Chondrocyte (in vitro differentiated cells): ENCODE measurements at regions not wholly inside any gene's neighbourhood (a gene's known extent, or its start where the extent isn't known, plus 50 kb on each side); places are given as distances from the start of the nearest gene placed in this dataset.

ENCODE experiments used
- DNase-seq: peaks from one replicate; pipeline ENCODE4 v3.0.0; 2021; ENCODE audit warnings: mixed read lengths, low spot score
- H3K27ac Mint-ChIP-seq: one replicate; pipeline ENCODE4 v1.8.0; 2021; ENCODE audit warnings: mild to moderate bottlenecking, moderate library complexity, mixed read lengths; ENCODE audit not compliant: unreplicated experiment
- H3K27me3 Mint-ChIP-seq: 2 replicates; pipeline ENCODE4 v1.8.0; 2021; ENCODE audit warnings: low read depth, mixed read lengths
- H3K36me3 Mint-ChIP-seq: 2 replicates; pipeline ENCODE4 v1.8.0; 2021; ENCODE audit warnings: low read depth, mixed read lengths
- H3K4me1 Mint-ChIP-seq: 2 replicates; pipeline ENCODE4 v1.8.0; 2021; ENCODE audit warnings: low read depth, mild to moderate bottlenecking, mixed read lengths
- H3K4me3 Mint-ChIP-seq: one replicate; pipeline ENCODE4 v1.8.0; 2021; ENCODE audit warnings: mild to moderate bottlenecking, moderate library complexity, mixed read lengths; ENCODE audit not compliant: unreplicated experiment
- H3K9me3 Mint-ChIP-seq: 2 replicates; pipeline ENCODE4 v1.8.0; 2021; ENCODE audit warnings: low read depth, mixed read lengths
- TF ChIP-seq, protein P1 (sequence below): fragments of 200-600 bp; sonication (generic); IDR thresholded peaks from 2 replicates; pipeline ENCODE4 v1.5.0; 2021; ENCODE audit warnings: antibody characterized with exemption, mild to moderate bottlenecking, moderate library complexity

DNA sequence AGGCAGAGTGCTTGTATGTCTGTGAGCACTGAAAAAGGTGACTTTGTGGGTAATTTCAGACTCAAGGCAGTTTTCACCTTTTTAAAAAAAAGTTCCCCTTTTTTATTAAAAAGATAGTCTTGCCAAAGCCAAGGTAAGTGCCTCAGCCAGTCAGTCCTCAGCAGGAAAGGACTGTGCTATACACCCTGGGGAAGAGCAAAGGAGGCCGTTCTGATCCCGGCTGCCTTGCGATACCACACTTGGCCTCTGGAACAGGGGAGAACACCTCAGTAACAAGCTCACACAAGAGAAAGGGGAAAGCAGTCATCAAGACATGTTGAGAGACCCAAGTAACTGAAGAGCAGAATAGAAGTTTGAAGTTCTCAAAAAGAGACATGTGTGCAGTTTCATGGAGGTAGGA is 541.7 kb downstream of the BCOR start:
- H3K27ac Mint-ChIP-seq: no peak overlapping the region

GRCh38 chrX:39559229-39559628 is 538.5 kb downstream of the BCOR start:
- Mint-ChIP-seq H3K4me1 (peaks cover 8% of the 10 kb centered on the region), H3K27me3 (peaks cover 2% of the 10 kb centered on the region), H3K36me3 (peaks cover 2% of the 10 kb centered on the region), H3K27ac (no peak overlapping the region), H3K9me3 (peaks cover 16% of the 10 kb centered on the region), H3K4me3 (no peak overlapping the region)
- TF ChIP-seq, protein P1, sequence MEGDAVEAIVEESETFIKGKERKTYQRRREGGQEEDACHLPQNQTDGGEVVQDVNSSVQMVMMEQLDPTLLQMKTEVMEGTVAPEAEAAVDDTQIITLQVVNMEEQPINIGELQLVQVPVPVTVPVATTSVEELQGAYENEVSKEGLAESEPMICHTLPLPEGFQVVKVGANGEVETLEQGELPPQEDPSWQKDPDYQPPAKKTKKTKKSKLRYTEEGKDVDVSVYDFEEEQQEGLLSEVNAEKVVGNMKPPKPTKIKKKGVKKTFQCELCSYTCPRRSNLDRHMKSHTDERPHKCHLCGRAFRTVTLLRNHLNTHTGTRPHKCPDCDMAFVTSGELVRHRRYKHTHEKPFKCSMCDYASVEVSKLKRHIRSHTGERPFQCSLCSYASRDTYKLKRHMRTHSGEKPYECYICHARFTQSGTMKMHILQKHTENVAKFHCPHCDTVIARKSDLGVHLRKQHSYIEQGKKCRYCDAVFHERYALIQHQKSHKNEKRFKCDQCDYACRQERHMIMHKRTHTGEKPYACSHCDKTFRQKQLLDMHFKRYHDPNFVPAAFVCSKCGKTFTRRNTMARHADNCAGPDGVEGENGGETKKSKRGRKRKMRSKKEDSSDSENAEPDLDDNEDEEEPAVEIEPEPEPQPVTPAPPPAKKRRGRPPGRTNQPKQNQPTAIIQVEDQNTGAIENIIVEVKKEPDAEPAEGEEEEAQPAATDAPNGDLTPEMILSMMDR: no peak
- DNase-seq: no peak

More for the DNA sequence above, 541.7 kb downstream of the BCOR start:
- TF ChIP-seq, protein P1: no peak
- Mint-ChIP-seq H3K4me1 (peaks cover 8% of the 10 kb centered on the region), H3K9me3 (peaks cover 14% of the 10 kb centered on the region), H3K4me3 (no peak overlapping the region), H3K36me3 (peaks cover 3% of the 10 kb centered on the region), H3K27me3 (peaks cover 2% of the 10 kb centered on the region)
- no peak for DNase-seq

DNA sequence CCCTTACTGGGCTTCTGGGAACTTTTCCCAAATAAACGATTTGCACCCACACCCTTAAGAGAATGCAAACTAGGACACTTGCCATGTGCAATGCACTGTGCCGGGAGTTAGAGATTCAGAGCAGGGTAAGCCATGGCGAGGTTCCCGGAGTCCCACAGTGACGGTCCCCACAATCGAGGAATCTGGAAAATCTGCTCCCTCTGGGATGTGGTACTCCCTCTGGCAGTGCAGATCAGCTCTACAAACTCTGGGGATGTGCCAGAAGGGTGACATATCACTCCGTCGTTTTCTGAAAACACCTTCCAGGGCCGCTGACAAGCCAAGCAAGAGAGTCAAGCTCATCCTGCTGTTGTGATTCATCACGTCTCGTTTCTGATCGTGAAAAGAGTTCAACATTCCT is 537.5 kb downstream of the BCOR start:
- Mint-ChIP-seq H3K27ac (no peak overlapping the region), H3K27me3 (peaks cover 2% of the 10 kb centered on the region), H3K36me3 (peaks cover 2% of the 10 kb centered on the region), H3K4me1 (peaks cover 8% of the 10 kb centered on the region), H3K4me3 (no peak overlapping the region), H3K9me3 (peaks cover 15% of the 10 kb centered on the region)
- no peak for DNase-seq
- TF ChIP-seq, protein P1: no peak

DNA sequence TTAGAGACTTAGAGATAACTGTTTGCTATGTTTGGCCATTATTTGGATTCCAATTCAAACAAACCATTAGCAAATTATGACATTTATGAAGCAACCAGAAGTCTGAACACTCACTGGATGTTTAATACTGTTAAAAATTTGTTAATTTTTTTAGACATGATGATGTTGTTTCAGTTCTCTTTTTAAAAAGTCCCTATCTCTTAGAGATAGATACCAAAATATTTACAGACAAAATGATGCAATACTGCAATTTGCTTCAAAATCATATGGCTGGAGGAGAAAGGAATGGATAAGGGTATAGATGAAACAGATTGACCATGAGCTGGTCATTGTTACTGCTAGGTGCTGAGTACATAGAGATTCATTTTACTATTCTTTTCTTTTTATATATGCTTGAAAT is 534.6 kb downstream of the BCOR start:
- Mint-ChIP-seq H3K9me3 (peaks cover 29% of the 10 kb centered on the region), H3K27me3 (no peaks in the 10 kb centered on the region), H3K4me1 (peaks cover 8% of the 10 kb centered on the region), H3K4me3 (no peak overlapping the region), H3K27ac (no peak overlapping the region), H3K36me3 (peaks cover 2% of the 10 kb centered on the region)
- no peak for DNase-seq
- TF ChIP-seq, protein P1: no peak

GRCh38 chrX:39564751-39565150 is 533.0 kb downstream of the BCOR start:
- DNase-seq: no peak
- Mint-ChIP-seq H3K4me3 (no peak overlapping the region), H3K27me3 (no peaks in the 10 kb centered on the region), H3K27ac (no peak overlapping the region), H3K4me1 (no peaks in the 10 kb centered on the region), H3K9me3 (peaks cover 33% of the 10 kb centered on the region), H3K36me3 (no peaks in the 10 kb centered on the region)
- TF ChIP-seq, protein P1: no peak
